Spleen (tissue), 11 donors: ENCODE measurements at regions not wholly inside any gene's neighbourhood (a gene's known extent, or its start where the extent isn't known, plus 50 kb on each side); places are given as distances from the start of the nearest gene placed in this dataset.

ENCODE experiments used
- DNase-seq: peaks from one replicate; pipeline ENCODE4 v3.0.0-alpha.2; 2020
- H3K27ac ChIP-seq, 8 donors: fragments of 200-600 bp; sonication (generic) in 7 of 8; 1 replicate in 4 of 8; 2 replicates in 4 of 8; pipeline versions ENCODE4 v1.5.0 to v1.8.0; 2016 to 2021; ENCODE audit warnings: inconsistent platforms in 4 of 8, mild to moderate bottlenecking in 4 of 8, moderate library complexity in 1 of 8
- H3K27me3 ChIP-seq, 7 donors: fragments of 200-600 bp; sonication (generic) in 6 of 7; replicated peaks in 1 of 7; 1 replicate in 4 of 7; 2 replicates in 3 of 7; pipeline versions ENCODE4 v1.5.0 to v1.8.0; 2016 to 2021; ENCODE audit warnings: inconsistent platforms in 3 of 7, mild to moderate bottlenecking in 1 of 7
- H3K36me3 ChIP-seq, 6 donors: fragments of 200-600 bp; sonication (generic) in 5 of 6; 1 replicate in 4 of 6; 2 replicates in 2 of 6; pipeline versions ENCODE4 v1.5.0 to v1.8.0; 2016 to 2021; ENCODE audit warnings: inconsistent platforms in 2 of 6
- H3K4me1 ChIP-seq, 6 donors: fragments of 200-600 bp; sonication (generic) in 5 of 6; 1 replicate in 3 of 6; 2 replicates in 3 of 6; pipeline versions ENCODE4 v1.5.0 to v1.8.0; 2016 to 2021; ENCODE audit warnings: inconsistent platforms in 3 of 6
- H3K4me3 ChIP-seq, 8 donors: fragments of 200-600 bp; sonication (generic) in 7 of 8; 1 replicate in 4 of 8; 2 replicates in 4 of 8; pipeline versions ENCODE4 v1.5.0 to v1.8.0; 2016 to 2021; ENCODE audit warnings: inconsistent platforms in 4 of 8, mild to moderate bottlenecking in 4 of 8, moderate library complexity in 2 of 8
- H3K9me3 ChIP-seq, 8 donors: fragments of 200-600 bp; sonication (generic) in 7 of 8; 1 replicate in 4 of 8; 2 replicates in 4 of 8; pipeline versions ENCODE4 v1.5.0 to v1.8.0; 2016 to 2021; ENCODE audit warnings: inconsistent platforms in 4 of 8
- CTCF ChIP-seq, 11 experiments: fragments of 200-600 bp in 7 of 11; fragments of 450-650 bp in 4 of 11; sonication (generic) in 4 of 11; IDR thresholded peaks in 8 of 11; conservative IDR thresholded peaks in 3 of 11; 1 replicate in 7 of 11; 2 replicates in 4 of 11; pipeline versions ENCODE4 v1.4.0 to v1.8.0; 2016 to 2021; ENCODE audit warnings: antibody characterized with exemption in 11 of 11, inconsistent platforms in 4 of 11, mild to moderate bottlenecking in 1 of 11
- POLR2A ChIP-seq, 3 donors: fragments of 450-650 bp; IDR thresholded peaks; one replicate each; pipeline ENCODE4 v1.5.1; 2017; ENCODE audit warnings: antibody characterized with exemption in 3 of 3, mild to moderate bottlenecking in 1 of 3
- POLR2AphosphoS5 ChIP-seq, 3 donors: sonication (generic); formaldehyde crosslinking; IDR thresholded peaks; one replicate each; pipeline ENCODE4 v1.5.1; 2017; ENCODE audit warnings: antibody characterized with exemption in 3 of 3
- WGBS, 5 donors: extraction: QIAGEN DNeasy Blood & Tissue Kit in 3 of 5; methylation state at CpG; one replicate each; pipeline versions ENCODE4 v1.1.5 to v1.1.7; 2013 to 2018; 5-methylcytosine and 5-hydroxymethylcytosine counted together
- intact Hi-C: fragments of 100-400 bp; cut with DNase I; formaldehyde crosslinking; loops from one replicate; pipeline ENCODE4 v1.15.0; 2023; ENCODE audit warnings: low total_unique reads
- donor health status: healthy with polysubstance abuse.
- donor health status: DM: no; HTN: no; CAD: no; lungs with moderate emphysema.
- donor health status: DM: no; HTN: no; CAD: no.
- donor health status: Bipolar disorder and iron deficiency.
- donor health status: healthy.
- donor health status: DM: no; HTN: no; CAD: no.
- donor health status: DM: yes; HTN: yes; CAD: no.

GRCh38 chr2:183493040-183493439 lies 368.8 kb downstream of the NUP35 start:
- no peak for TF ChIP-seq POLR2AphosphoS5 (IDR thresholded peaks at IDR 0.05)
- no peak for TF ChIP-seq CTCF (IDR thresholded peaks at IDR 0.05 in 8 of 11, conservative IDR thresholded peaks at IDR 0.05 in 3 of 11)
- no peak for TF ChIP-seq POLR2A (IDR thresholded peaks at IDR 0.05)
- intact Hi-C loops: no loop called here
- no peak overlapping the region for H3K4me3 ChIP-seq
- no peak overlapping the region for H3K27ac ChIP-seq
- no peaks in the 10 kb centered on the region for H3K9me3 ChIP-seq
- DNase-seq: no peak
- H3K36me3 ChIP-seq: no peaks in the 10 kb centered on the region
- 63 to 76% (median 67%) methylated on average over 5 of the region's 5 CpGs for WGBS, 5 donors
- no peaks in the 10 kb centered on the region for H3K27me3 ChIP-seq
- H3K4me1 ChIP-seq: no peaks in the 10 kb centered on the region

GRCh38 chr2:183495079-183495478 lies 370.8 kb downstream of the NUP35 start:
- no peak for DNase-seq
- Histone ChIP-seq H3K27me3 (no peaks in the 10 kb centered on the region), H3K36me3 (no peaks in the 10 kb centered on the region), H3K4me3 (no peak overlapping the region), H3K27ac (no peak overlapping the region), H3K9me3 (peaks cover 0 to 7% (median 0%) of the 10 kb centered on the region in 8 donors), H3K4me1 (no peaks in the 10 kb centered on the region)
- 80 to 91% (median 84%) methylated on average over 2 of the region's 2 CpGs for WGBS, 5 donors
- TF ChIP-seq POLR2AphosphoS5 (IDR thresholded peaks at IDR 0.05) (no peak), POLR2A (IDR thresholded peaks at IDR 0.05) (no peak), CTCF (IDR thresholded peaks at IDR 0.05 in 8 of 11, conservative IDR thresholded peaks at IDR 0.05 in 3 of 11) (no peak)
- intact Hi-C loops: no loop called here

- intact Hi-C loops: no loop called here
- H3K9me3 ChIP-seq: peaks cover 0 to 13% (median 5%) of the 10 kb centered on the region in 8 donors
- H3K27me3 ChIP-seq: no peaks in the 10 kb centered on the region
- TF ChIP-seq CTCF (IDR thresholded peaks at IDR 0.05 in 8 of 11, conservative IDR thresholded peaks at IDR 0.05 in 3 of 11) (no peak), POLR2AphosphoS5 (IDR thresholded peaks at IDR 0.05) (no peak), POLR2A (IDR thresholded peaks at IDR 0.05) (no peak)
- H3K36me3 ChIP-seq: no peaks in the 10 kb centered on the region
- DNase-seq: no peak
- 30 to 47% (median 33%) methylated on average over 3 of the region's 3 CpGs for WGBS, 5 donors
- H3K27ac ChIP-seq: no peak overlapping the region
- H3K4me3 ChIP-seq: no peak overlapping the region
- H3K4me1 ChIP-seq: no peaks in the 10 kb centered on the region
Observed at GRCh38 chr2:183495589-183496267, 371.5 kb downstream of the NUP35 start.

- 80 to 90% (median 87%) methylated on average over 1 of the region's 1 CpG for WGBS, 5 donors
- no peak overlapping the region for H3K27ac ChIP-seq
- H3K36me3 ChIP-seq: no peaks in the 10 kb centered on the region
- DNase-seq: no peak
- TF ChIP-seq POLR2A (IDR thresholded peaks at IDR 0.05) (no peak), POLR2AphosphoS5 (IDR thresholded peaks at IDR 0.05) (no peak), CTCF (IDR thresholded peaks at IDR 0.05 in 8 of 11, conservative IDR thresholded peaks at IDR 0.05 in 3 of 11) (no peak)
- intact Hi-C loops: no loop called here
- no peaks in the 10 kb centered on the region for H3K4me1 ChIP-seq
- H3K27me3 ChIP-seq: no peaks in the 10 kb centered on the region
- H3K4me3 ChIP-seq: no peak overlapping the region
- peaks cover 0 to 20% (median 6%) of the 10 kb centered on the region in 8 donors for H3K9me3 ChIP-seq
Observed at GRCh38 chr2:183497861-183498260, 373.6 kb downstream of the NUP35 start.
